HUES48 (cell line): ENCODE measurements at regions not wholly inside any gene's neighbourhood (a gene's known extent, or its start where the extent isn't known, plus 50 kb on each side); places are given as distances from the start of the nearest gene placed in this dataset.
"Not testable (repeated sequence)": the region's sequence is repeated elsewhere in the genome, so short reads cannot be mapped to it uniquely, and the experiment has no call there.

Experiments used
- H3K27ac ChIP-seq: one replicate; pipeline ENCODE4 v1.7.0; 2013; ENCODE audit warnings: low read depth, low read length, inconsistent platforms
- H3K27me3 ChIP-seq: 2 replicates; pipeline ENCODE4 v1.6.1; 2013; ENCODE audit warnings: mild to moderate bottlenecking, low read length; ENCODE audit not compliant: control insufficient read depth, insufficient read depth
- H3K36me3 ChIP-seq: 2 replicates; pipeline ENCODE4 v1.6.1; 2013; ENCODE audit warnings: low read length; ENCODE audit not compliant: control insufficient read depth, insufficient read depth
- H3K4me1 ChIP-seq: 2 replicates; pipeline ENCODE4 v1.6.1; 2013; ENCODE audit warnings: mild to moderate bottlenecking, low read length; ENCODE audit not compliant: control insufficient read depth, insufficient read depth
- H3K4me3 ChIP-seq: 2 replicates; pipeline ENCODE4 v1.5.1; 2013; ENCODE audit warnings: mild to moderate bottlenecking, low read depth, low read length
- H3K9ac ChIP-seq: 2 replicates; pipeline ENCODE4 v1.6.1; 2013; ENCODE audit warnings: mild to moderate bottlenecking, low read depth, low read length, moderate library complexity
- H3K9me3 ChIP-seq: 2 replicates; pipeline ENCODE4 v1.6.1; 2013; ENCODE audit warnings: low read length; ENCODE audit not compliant: control insufficient read depth, insufficient read depth

DNA sequence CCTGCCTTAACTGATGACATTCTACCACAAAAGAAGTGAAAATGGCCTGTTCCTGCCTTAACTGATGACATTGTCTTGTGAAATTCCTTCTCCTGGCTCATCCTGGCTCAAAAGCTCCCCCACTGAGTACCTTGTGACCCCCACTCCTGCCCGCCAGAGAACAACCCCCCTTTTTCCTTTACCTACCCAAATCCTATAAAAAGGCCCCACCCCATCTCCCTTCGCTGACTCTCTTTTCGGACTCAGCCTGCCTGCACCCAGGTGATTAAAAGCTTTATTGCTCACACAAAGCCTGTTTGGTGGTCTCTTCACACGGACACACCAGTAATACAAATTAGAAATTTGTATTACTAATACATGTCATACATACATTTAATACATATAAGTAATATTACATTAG, 489.9 kb upstream of the IMPG1 start:
- peaks cover 60% of the 10 kb centered on the region for H3K4me1 ChIP-seq
- H3K9me3 ChIP-seq, H3K36me3 ChIP-seq, H3K27me3 ChIP-seq: not testable (repeated sequence)
- peak overlapping the region; percentile 63 for H3K4me3 ChIP-seq
- peak overlapping the region; percentile 83 for H3K27ac ChIP-seq
- peak overlapping the region; percentile 93 for H3K9ac ChIP-seq

DNA sequence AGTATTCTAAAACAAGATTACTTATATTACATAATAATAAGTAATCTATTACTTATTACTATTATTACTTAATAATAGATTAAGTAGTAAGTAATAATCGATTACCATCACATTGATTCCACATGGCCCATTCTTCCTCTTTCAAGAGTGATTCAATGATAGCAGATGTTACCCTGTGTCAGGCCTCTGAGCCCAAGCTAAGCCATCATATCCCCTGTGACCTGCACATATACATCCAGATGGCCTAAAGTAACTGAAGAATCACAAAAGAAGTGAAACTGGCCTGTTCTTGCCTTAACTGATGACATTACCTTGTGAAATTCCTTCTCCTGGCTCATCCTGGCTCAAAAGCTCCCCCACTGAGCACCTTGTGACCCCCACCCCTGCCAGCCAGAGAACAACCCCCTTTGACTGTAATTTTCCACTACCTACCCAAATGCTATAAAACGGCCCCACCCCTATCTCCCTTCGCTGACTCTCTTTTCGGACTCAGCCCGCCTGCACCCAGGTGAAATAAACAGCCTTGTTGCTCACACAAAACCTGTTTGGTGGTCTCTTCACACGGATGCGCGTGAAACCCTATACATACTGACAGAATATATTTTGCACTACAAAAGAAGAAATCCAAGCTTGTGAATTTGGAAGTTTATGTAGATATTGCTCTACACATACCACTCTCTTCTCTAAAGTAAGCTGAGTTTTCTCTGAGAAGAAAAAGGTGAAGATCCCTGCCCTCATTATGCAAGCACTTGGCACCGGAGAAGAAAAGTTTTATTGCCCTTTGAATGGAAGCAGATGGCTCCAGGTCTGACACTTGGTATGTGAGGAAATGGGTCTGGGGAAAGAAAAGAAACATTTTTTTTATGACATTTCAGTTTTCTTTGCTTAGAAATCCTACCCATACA, 488.6 kb upstream of the IMPG1 start:
- not testable (repeated sequence) for H3K9me3 ChIP-seq, H3K27me3 ChIP-seq, H3K36me3 ChIP-seq
- Histone ChIP-seq H3K4me1 (peaks cover 62% of the 10 kb centered on the region), H3K27ac (peak overlapping the region; percentile 83), H3K4me3 (peak overlapping the region; percentile 63), H3K9ac (peak overlapping the region; percentile 93)

DNA sequence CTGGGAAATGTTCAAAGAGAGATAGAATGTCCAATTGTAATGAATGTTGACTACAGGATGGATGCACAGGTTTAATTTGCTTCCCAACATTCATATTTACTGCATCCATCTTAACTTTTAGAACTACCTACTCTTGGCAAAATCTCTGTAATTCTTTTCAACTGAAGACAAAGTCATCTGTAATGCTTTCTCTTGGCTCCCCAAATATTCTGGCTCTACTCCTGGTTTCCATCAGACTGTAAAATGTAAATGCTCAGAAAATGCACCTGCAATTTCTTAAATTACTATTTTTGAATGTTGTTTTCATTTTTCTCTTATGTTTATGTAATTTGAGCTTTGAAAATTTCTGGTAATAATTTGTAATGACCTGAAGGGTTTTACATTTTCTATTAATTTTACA, 480.8 kb upstream of the IMPG1 start:
- no peaks in the 10 kb centered on the region for H3K27me3 ChIP-seq
- H3K4me3 ChIP-seq: no peak overlapping the region
- H3K9ac ChIP-seq: no peak overlapping the region
- H3K9me3 ChIP-seq: no peaks in the 10 kb centered on the region
- no peaks in the 10 kb centered on the region for H3K36me3 ChIP-seq
- peaks cover 20% of the 10 kb centered on the region for H3K4me1 ChIP-seq
- H3K27ac ChIP-seq: no peak overlapping the region

DNA sequence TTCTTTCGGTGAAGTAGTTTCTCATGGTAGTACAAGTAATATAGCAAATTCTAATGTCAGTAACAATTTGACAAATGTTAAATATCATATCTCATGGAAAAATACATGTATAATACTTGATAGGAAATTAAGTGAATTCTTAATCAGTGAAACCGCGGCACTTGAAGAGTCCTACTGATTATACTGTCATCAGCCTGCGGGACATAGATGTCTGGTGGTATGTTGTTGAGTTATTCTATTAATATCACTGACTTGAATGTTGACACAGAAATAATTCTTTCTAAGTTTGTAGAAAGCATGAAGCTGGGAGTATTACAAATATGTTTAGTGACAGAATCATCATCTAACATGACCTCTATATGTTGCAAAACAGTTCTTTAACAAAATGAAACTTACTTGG, 479.8 kb upstream of the IMPG1 start:
- Histone ChIP-seq H3K4me1 (peaks cover 12% of the 10 kb centered on the region), H3K4me3 (no peak overlapping the region), H3K9me3 (no peaks in the 10 kb centered on the region), H3K9ac (no peak overlapping the region), H3K27me3 (no peaks in the 10 kb centered on the region), H3K27ac (no peak overlapping the region), H3K36me3 (no peaks in the 10 kb centered on the region)

DNA sequence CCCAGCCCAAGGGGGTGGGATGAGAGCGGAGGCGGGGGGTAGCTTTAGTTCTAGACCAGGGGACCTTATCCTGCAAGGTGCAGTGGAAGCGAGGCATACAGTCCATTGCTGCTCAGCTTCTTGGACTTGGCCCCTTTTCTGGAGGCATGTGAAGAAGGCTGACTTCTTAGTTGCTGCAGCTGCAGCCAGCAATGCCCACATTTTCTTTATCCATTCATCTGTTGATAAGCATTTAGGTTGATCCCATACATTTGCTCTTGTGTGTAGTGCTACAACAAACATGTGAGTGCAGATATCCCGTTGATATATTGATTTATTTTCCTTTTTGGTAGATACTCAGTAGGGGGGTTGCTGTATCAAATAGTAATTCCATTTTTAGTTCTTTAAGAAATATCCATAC, 461.2 kb upstream of the IMPG1 start:
- Histone ChIP-seq H3K4me3 (no peak overlapping the region), H3K9ac (no peak overlapping the region), H3K4me1 (no peaks in the 10 kb centered on the region), H3K36me3 (no peaks in the 10 kb centered on the region), H3K27me3 (no peaks in the 10 kb centered on the region), H3K27ac (no peak overlapping the region), H3K9me3 (no peaks in the 10 kb centered on the region)

DNA sequence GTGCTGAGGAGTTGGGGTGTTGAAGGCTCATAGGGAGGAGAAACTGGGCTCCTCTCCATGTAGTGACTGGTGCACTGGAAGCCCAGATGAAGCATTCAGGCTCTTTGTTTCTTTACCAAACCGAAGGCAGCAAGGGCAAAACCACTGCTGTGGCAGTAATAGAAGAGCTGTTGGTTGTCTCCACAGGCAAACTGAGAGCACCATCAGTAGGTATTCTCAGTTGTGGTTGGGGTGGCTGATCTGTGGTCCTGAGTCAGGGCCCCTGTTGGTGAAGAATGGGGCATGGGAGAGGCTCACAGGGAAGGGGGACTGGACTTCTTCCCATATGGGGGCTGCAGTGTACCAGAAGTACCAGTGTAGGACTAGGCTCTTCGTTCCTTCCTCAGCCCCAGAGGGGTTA, 460.2 kb upstream of the IMPG1 start:
- no peaks in the 10 kb centered on the region for H3K36me3 ChIP-seq
- no peak overlapping the region for H3K9ac ChIP-seq

DNA sequence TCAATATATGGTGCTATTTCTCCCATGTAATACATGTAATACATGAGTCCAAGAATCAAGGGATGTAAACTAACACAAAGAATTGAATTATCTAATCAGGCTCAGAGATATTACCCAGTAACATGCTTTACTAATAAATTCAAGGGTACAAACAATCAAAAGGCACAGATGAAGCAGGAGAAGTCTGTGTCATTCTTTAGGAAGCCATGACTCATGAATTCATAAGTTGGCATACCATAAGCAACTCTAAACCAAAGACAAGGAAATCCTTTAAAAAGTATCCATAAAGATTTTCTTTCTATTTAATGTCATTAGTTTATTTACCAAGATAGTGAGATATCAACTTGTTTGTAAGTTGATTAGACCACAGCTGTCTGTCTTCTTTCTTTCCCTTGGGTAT, 446.0 kb upstream of the IMPG1 start:
- Histone ChIP-seq H3K36me3 (no peaks in the 10 kb centered on the region), H3K27ac (no peak overlapping the region), H3K9me3 (no peaks in the 10 kb centered on the region), H3K4me1 (no peaks in the 10 kb centered on the region), H3K4me3 (no peak overlapping the region), H3K27me3 (no peaks in the 10 kb centered on the region), H3K9ac (no peak overlapping the region)

More for the DNA sequence above, 460.2 kb upstream of the IMPG1 start:
- H3K27me3 ChIP-seq: no peaks in the 10 kb centered on the region
- H3K4me3 ChIP-seq: no peak overlapping the region
- H3K9me3 ChIP-seq: no peaks in the 10 kb centered on the region
- no peak overlapping the region for H3K27ac ChIP-seq
- no peaks in the 10 kb centered on the region for H3K4me1 ChIP-seq

DNA sequence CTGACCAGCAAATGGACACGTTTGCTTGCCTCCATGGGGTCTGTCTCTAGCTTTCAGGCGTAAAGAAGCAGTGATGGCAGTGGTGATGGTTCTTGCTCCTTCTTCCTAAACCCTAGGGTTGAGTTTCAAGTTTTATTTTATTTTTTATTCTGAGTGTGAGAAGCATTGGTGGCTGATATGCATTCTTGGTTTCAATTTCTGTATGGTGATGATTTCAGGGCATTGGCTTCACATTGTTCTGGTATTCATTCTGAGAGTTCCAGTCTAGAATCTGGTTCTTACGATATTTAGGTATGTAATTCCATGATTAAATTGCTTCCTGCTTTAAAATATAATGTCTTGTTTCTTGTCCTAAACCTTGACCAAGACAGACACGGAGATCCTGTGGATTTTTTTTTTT, 444.5 kb upstream of the IMPG1 start:
- Histone ChIP-seq H3K9me3 (no peaks in the 10 kb centered on the region), H3K4me3 (no peak overlapping the region), H3K27me3 (no peaks in the 10 kb centered on the region), H3K36me3 (no peaks in the 10 kb centered on the region), H3K4me1 (no peaks in the 10 kb centered on the region), H3K27ac (no peak overlapping the region), H3K9ac (no peak overlapping the region)

DNA sequence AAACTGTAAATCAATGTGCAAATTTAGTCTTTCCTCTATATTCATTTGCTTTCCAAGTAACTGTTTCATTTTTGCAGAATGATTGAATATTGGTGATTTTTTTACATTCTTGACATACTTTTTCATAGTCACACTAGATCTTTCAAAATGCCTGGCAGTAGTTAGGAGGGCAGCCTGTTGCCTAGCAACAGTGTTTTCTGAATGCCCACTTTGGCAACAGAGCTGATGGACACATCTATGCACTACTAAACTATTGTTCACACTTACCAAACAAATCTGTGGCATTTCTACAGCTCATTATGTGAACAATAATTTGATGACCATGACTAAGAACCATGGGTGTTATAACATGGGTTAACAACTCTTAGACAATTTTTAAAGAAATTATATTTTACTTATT, 438.0 kb upstream of the IMPG1 start:
- H3K27me3 ChIP-seq: no peaks in the 10 kb centered on the region
- H3K36me3 ChIP-seq: no peaks in the 10 kb centered on the region
- H3K9ac ChIP-seq: no peak overlapping the region
- no peaks in the 10 kb centered on the region for H3K4me1 ChIP-seq
- no peak overlapping the region for H3K4me3 ChIP-seq
- H3K9me3 ChIP-seq: no peaks in the 10 kb centered on the region
- no peak overlapping the region for H3K27ac ChIP-seq

DNA sequence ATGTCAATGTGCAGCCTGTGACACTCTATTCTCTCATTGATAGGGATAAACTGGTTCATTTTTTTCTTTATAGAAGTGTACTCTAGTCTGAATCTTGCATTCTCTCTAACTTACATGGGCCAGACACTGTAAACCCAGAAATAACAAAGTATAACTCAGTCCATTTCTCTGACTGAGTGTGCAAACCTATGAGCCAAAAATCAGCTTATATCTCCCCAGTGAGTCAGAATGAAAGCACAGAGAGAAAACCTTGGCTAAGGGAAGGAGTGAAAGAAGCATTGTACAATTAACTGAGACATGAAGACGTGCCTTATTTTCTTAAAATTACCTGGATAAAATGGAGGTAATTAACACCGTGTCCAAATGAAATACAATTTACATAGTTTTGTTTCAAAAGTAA, 436.9 kb upstream of the IMPG1 start:
- no peak overlapping the region for H3K4me3 ChIP-seq
- H3K36me3 ChIP-seq: no peaks in the 10 kb centered on the region
- no peaks in the 10 kb centered on the region for H3K4me1 ChIP-seq
- H3K27ac ChIP-seq: no peak overlapping the region
- H3K27me3 ChIP-seq: no peaks in the 10 kb centered on the region
- H3K9ac ChIP-seq: no peak overlapping the region
- no peaks in the 10 kb centered on the region for H3K9me3 ChIP-seq

DNA sequence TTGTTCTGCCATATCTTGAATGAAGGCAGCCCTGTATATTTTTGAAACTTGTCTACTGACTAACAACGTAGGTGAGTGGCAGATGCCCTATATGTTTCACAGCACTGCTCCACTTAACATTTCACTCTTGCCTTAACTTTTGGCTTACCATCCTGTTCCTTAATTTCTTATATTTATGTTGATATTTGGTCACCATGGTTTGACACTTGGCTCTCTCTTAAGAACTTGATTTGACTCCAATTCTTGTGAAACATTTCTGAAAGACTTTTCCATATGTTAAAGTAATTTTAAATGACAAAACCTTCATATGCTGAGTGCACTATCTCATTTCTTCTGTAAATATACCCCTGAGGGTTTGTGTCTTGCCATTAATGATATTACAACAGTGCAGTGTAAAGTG, 434.3 kb upstream of the IMPG1 start:
- H3K9ac ChIP-seq: no peak overlapping the region
- no peaks in the 10 kb centered on the region for H3K36me3 ChIP-seq
- no peak overlapping the region for H3K4me3 ChIP-seq
- H3K27me3 ChIP-seq: no peaks in the 10 kb centered on the region
- H3K27ac ChIP-seq: no peak overlapping the region
- H3K9me3 ChIP-seq: no peaks in the 10 kb centered on the region
- H3K4me1 ChIP-seq: no peaks in the 10 kb centered on the region
